SK-N-SH (cell line): ENCODE measurements at regions not wholly inside any gene's neighbourhood (a gene's known extent, or its start where the extent isn't known, plus 50 kb on each side); places are given as distances from the start of the nearest gene placed in this dataset.

ENCODE experiments used
- CTCF ChIA-PET: fragments of 300-600, 350-600 bp; formaldehyde crosslinking; extraction: SDS; loops from one replicate; lab custom pipeline; 2021; lab: Yijun Ruan, JAX
- POLR2A ChIA-PET: fragments of 350-600 bp; sonication (Branson Sonifier 250); formaldehyde crosslinking; extraction: SDS; loops from one replicate; lab custom pipeline; 2020; ENCODE audit warnings: antibody characterized with exemption, inconsistent platforms; lab: Yijun Ruan, JAX
- DNase-seq: peaks from one replicate; pipeline ENCODE4 v3.0.0; 2012
- H2AFZ ChIP-seq: fragments of 200-600 bp; sonication (generic); 2 replicates; pipeline ENCODE4 v1.8.1; 2016; ENCODE audit warnings: antibody characterized with exemption, mild to moderate bottlenecking, low read depth
- H3F3A ChIP-seq: fragments of 200-600 bp; sonication (generic); replicated peaks from 2 replicates; pipeline ENCODE3; 2016; ENCODE audit warnings: antibody characterized with exemption, mild to moderate bottlenecking; ENCODE audit not compliant: insufficient read depth
- H3K27ac ChIP-seq, 2 experiments: fragments of 200-500 bp in 1 of 2; fragments of 200-600 bp in 1 of 2; sonication (Bioruptor generic) in 1 of 2; sonication (generic), shearing (Covaris generic) in 1 of 2; 2 replicates each; pipeline versions ENCODE4 v1.5.1 to v1.6.1; 2014 to 2016; ENCODE audit warnings: low read depth in 2 of 2, inconsistent platforms in 1 of 2, low read length in 1 of 2, mild to moderate bottlenecking in 1 of 2, mixed read lengths in 1 of 2
- H3K27me3 ChIP-seq: fragments of 200-600 bp; sonication (generic), shearing (Covaris generic); 2 replicates; pipeline ENCODE4 v1.6.1; 2016; ENCODE audit warnings: mixed run types; ENCODE audit not compliant: insufficient read depth
- H3K36me3 ChIP-seq, 2 experiments: fragments of 200-500 bp in 1 of 2; fragments of 200-600 bp in 1 of 2; sonication (Bioruptor generic) in 1 of 2; sonication (generic) in 1 of 2; replicated peaks in 1 of 2; 2 replicates each; pipeline versions ENCODE3 to v1.5.1; 2014 to 2016; ENCODE audit warnings: low read length in 1 of 2, mild to moderate bottlenecking in 1 of 2; ENCODE audit not compliant: insufficient read depth in 2 of 2, control insufficient read depth in 1 of 2
- H3K4me1 ChIP-seq, 2 experiments: fragments of 200-500 bp in 1 of 2; fragments of 200-600 bp in 1 of 2; sonication (Bioruptor generic) in 1 of 2; sonication (generic), shearing (Covaris generic) in 1 of 2; 2 replicates each; pipeline versions ENCODE4 v1.5.1 to v1.6.1; 2014 to 2016; ENCODE audit warnings: low read depth in 1 of 2, low read length in 1 of 2, mixed run types in 1 of 2; ENCODE audit not compliant: insufficient read depth in 2 of 2, control insufficient read depth in 1 of 2
- H3K4me2 ChIP-seq: fragments of 200-600 bp; sonication (generic), shearing (Covaris generic); 2 replicates; pipeline ENCODE4 v1.6.1; 2017; ENCODE audit warnings: mixed run types
- H3K4me3 ChIP-seq, 2 experiments: fragments of 200-500 bp in 1 of 2; fragments of 200-600 bp in 1 of 2; sonication (Bioruptor generic) in 1 of 2; sonication (generic), shearing (Covaris generic) in 1 of 2; 2 replicates each; pipeline versions ENCODE4 v1.5.1 to v1.8.1; 2014 to 2016; ENCODE audit warnings: low read depth in 2 of 2, inconsistent platforms in 1 of 2, low read length in 1 of 2, mild to moderate bottlenecking in 1 of 2, mixed read lengths in 1 of 2, moderate library complexity in 1 of 2
- H3K79me2 ChIP-seq: fragments of 200-600 bp; sonication (generic); 2 replicates; pipeline ENCODE4 v1.8.1; 2017; ENCODE audit warnings: mild to moderate bottlenecking; ENCODE audit not compliant: insufficient read depth
- H3K9ac ChIP-seq: fragments of 200-600 bp; sonication (generic); 2 replicates; pipeline ENCODE4 v1.6.1; 2017; ENCODE audit warnings: mixed run types
- H3K9me2 ChIP-seq: fragments of 200-600 bp; sonication (generic); 2 replicates; pipeline ENCODE4 v1.6.1; 2017; ENCODE audit warnings: mixed run types
- H3K9me3 ChIP-seq: fragments of 200-600 bp; sonication (generic); 2 replicates; pipeline ENCODE4 v1.6.1; 2017; ENCODE audit warnings: mixed run types, mild to moderate bottlenecking, moderate library complexity
- H4K20me1 ChIP-seq: fragments of 200-600 bp; sonication (generic); 2 replicates; pipeline ENCODE4 v1.6.1; 2017; ENCODE audit warnings: mild to moderate bottlenecking, mixed run types; ENCODE audit not compliant: insufficient read depth
- CHD2 ChIP-seq: fragments of 150-350 bp; IDR thresholded peaks from 2 replicates; pipeline ENCODE4 v1.6.1; 2018; ENCODE audit warnings: low read length; ENCODE audit not compliant: partially characterized antibody
- ELF1 ChIP-seq: IDR thresholded peaks from 2 replicates; pipeline ENCODE4 v1.4.0; 2012
- EP300 ChIP-seq, 2 experiments: IDR thresholded peaks; 2 replicates each; pipeline versions ENCODE4 v1.4.0 to v1.6.1; 2012; ENCODE audit warnings: borderline replicate concordance in 1 of 2, low read depth in 1 of 2, low read length in 1 of 2
- FOSL2 ChIP-seq: IDR thresholded peaks from 2 replicates; pipeline ENCODE4 v1.4.0; 2012; ENCODE audit warnings: low read depth, mild to moderate bottlenecking, moderate library complexity, borderline replicate concordance
- FOXM1 ChIP-seq: IDR thresholded peaks from 2 replicates; pipeline ENCODE4 v1.4.0; 2012; ENCODE audit warnings: low read depth, mild to moderate bottlenecking
- IRF3 ChIP-seq: fragments of 150-350 bp; IDR thresholded peaks from 2 replicates; pipeline ENCODE4 v1.6.1; 2016; ENCODE audit warnings: mild to moderate bottlenecking, low read depth, low read length
- JUND ChIP-seq: IDR thresholded peaks from 2 replicates; pipeline ENCODE4 v1.4.0; 2012
- MAX ChIP-seq: IDR thresholded peaks from 2 replicates; pipeline ENCODE4 v1.4.0; 2012; ENCODE audit warnings: low read depth
- MXI1 ChIP-seq: IDR thresholded peaks from 2 replicates; pipeline ENCODE4 v1.6.1; 2012; ENCODE audit warnings: mild to moderate bottlenecking, low read depth, low read length, improper control_type of control experiment
- NFIC ChIP-seq: IDR thresholded peaks from 2 replicates; pipeline ENCODE4 v1.4.0; 2012; ENCODE audit warnings: borderline replicate concordance
- PBX3 ChIP-seq: IDR thresholded peaks from 2 replicates; pipeline ENCODE4; 2012
- POLR2AphosphoS5 ChIP-seq: IDR thresholded peaks from 2 replicates; pipeline ENCODE4 v1.6.1; 2012; ENCODE audit warnings: low read depth, low read length
- RAD21 ChIP-seq: IDR thresholded peaks from 2 replicates; pipeline ENCODE4 v1.6.1; 2012; ENCODE audit warnings: mild to moderate bottlenecking, low read length
- RCOR1 ChIP-seq: fragments of 150-350 bp; IDR thresholded peaks from 2 replicates; pipeline ENCODE4 v1.6.1; 2017; ENCODE audit warnings: antibody characterized with exemption, low read length
- RFX5 ChIP-seq: IDR thresholded peaks from 2 replicates; pipeline ENCODE4 v1.6.1; 2012; ENCODE audit warnings: mild to moderate bottlenecking, improper control_type of control experiment, low read length
- RXRA ChIP-seq: IDR thresholded peaks from 2 replicates; pipeline ENCODE4 v1.4.0; 2012; ENCODE audit warnings: low read depth, mild to moderate bottlenecking, borderline replicate concordance
- SIN3A ChIP-seq: IDR thresholded peaks from 2 replicates; pipeline ENCODE4 v1.6.1; 2012; ENCODE audit warnings: low read depth, mild to moderate bottlenecking, low read length, moderate library complexity, borderline replicate concordance
- SMC3 ChIP-seq: IDR thresholded peaks from 2 replicates; pipeline ENCODE4 v1.6.1; 2012; ENCODE audit warnings: low read depth, low read length, improper control_type of control experiment
- TCF12 ChIP-seq: IDR thresholded peaks from 2 replicates; pipeline ENCODE4 v1.4.0; 2012
- TEAD4 ChIP-seq: IDR thresholded peaks from 2 replicates; pipeline ENCODE4 v1.4.0; 2012; ENCODE audit warnings: mild to moderate bottlenecking, borderline replicate concordance; ENCODE audit not compliant: insufficient read depth
- USF2 ChIP-seq: fragments of 150-350 bp; IDR thresholded peaks from 2 replicates; pipeline ENCODE4 v1.6.1; 2017; ENCODE audit warnings: antibody characterized with exemption, low read length, low read depth, borderline replicate concordance
- WGBS: methylation state at CpG from one replicate; pipeline ENCODE4 v1.1.6; 2017; ENCODE audit warnings: low lambda C conversion rate; 5-methylcytosine and 5-hydroxymethylcytosine counted together
- TF ChIP-seq, protein P1 (sequence below): IDR thresholded peaks from 2 replicates; pipeline ENCODE4 v1.4.0; 2012; ENCODE audit warnings: low read depth, borderline replicate concordance
- TF ChIP-seq, protein P2 (sequence below): fragments of 200-600 bp; sonication (generic); IDR thresholded peaks from 2 replicates; pipeline ENCODE4 v1.6.1; 2017; ENCODE audit warnings: antibody characterized with exemption, mild to moderate bottlenecking, moderate library complexity

- Histone ChIP-seq H2AFZ (no peak overlapping the region), H3K36me3 (no peaks in the 10 kb centered on the region), H3F3A (no peaks in the 10 kb centered on the region), H3K9me3 (no peaks in the 10 kb centered on the region), H3K4me3 (no peak overlapping the region), H3K9me2 (0 out of 2 replicates have a peak, but pooled peaks cover 4% of the 10 kb centered on the region), H3K9ac (no peak overlapping the region), H3K27ac (no peak overlapping the region), H4K20me1 (no peaks in the 10 kb centered on the region), H3K79me2 (no peaks in the 10 kb centered on the region), H3K4me1 (no peaks in the 10 kb centered on the region; a peak in 1 of 4 replicates), H3K27me3 (no peaks in the 10 kb centered on the region), H3K4me2 (no peak overlapping the region)
- DNase-seq, result no peak
- ChIA-PET CTCF (no interaction called here), POLR2A (no interaction called here)
- TF ChIP-seq, protein P1, sequence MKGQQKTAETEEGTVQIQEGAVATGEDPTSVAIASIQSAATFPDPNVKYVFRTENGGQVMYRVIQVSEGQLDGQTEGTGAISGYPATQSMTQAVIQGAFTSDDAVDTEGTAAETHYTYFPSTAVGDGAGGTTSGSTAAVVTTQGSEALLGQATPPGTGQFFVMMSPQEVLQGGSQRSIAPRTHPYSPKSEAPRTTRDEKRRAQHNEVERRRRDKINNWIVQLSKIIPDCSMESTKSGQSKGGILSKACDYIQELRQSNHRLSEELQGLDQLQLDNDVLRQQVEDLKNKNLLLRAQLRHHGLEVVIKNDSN, result no peak
- TF ChIP-seq POLR2AphosphoS5 (no peak), RXRA (no peak), SIN3A (no peak), FOXM1 (no peak), FOSL2 (no peak), RAD21 (no peak), MAX (no peak), NFIC (no peak), TCF12 (no peak), SMC3 (no peak), RFX5 (no peak), MXI1 (no peak), CHD2 (no peak), ELF1 (no peak), TEAD4 (no peak), EP300 (IDR thresholded peaks at IDR 0.05; ENCODE audit: borderline replicate concordance in 1 of 2, low read depth in 1 of 2, low read length in 1 of 2) (no peak), JUND (no peak), IRF3 (no peak)
- 46% methylated on average over 4 of the region's 4 CpGs for WGBS
Observed at GRCh38 chr6:68134796-68135195, 500.3 kb upstream of the ADGRB3 start.

DNA sequence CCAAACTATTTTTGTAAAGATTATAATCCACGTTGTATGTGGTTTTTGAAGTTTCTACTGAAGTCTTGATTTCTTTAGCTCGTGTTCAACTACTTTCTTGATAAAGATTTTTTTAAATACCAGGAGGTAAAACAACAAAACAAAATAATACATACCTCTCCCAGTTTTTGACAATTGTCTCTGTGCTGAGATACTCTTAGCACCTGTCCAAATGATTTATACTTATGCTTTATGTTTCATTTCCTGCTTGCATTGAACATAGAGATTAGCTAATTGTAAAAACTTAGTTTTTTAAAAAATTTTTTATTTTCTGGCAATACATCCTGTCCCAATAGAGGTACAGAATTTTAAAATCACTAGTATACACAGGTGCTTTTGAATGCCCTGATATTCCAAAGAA is 506.9 kb upstream of the ADGRB3 start:
- Histone ChIP-seq H2AFZ (no peak overlapping the region), H3K4me1 (no peaks in the 10 kb centered on the region), H3K27me3 (no peaks in the 10 kb centered on the region), H3F3A (no peaks in the 10 kb centered on the region), H3K36me3 (no peaks in the 10 kb centered on the region), H3K4me2 (no peak overlapping the region), H3K9ac (no peak overlapping the region), H3K9me3 (0 out of 2 replicates have a peak, but pooled peaks cover 2% of the 10 kb centered on the region), H3K27ac (no peak overlapping the region), H3K79me2 (no peaks in the 10 kb centered on the region), H4K20me1 (no peaks in the 10 kb centered on the region), H3K4me3 (no peak overlapping the region), H3K9me2 (0 out of 2 replicates have a peak, but pooled peaks cover 4% of the 10 kb centered on the region)
- CTCF ChIA-PET, result no interaction called here
- TF ChIP-seq PBX3 (no peak), RXRA (no peak), POLR2AphosphoS5 (no peak), MXI1 (no peak), RCOR1 (no peak), USF2 (no peak), EP300 (IDR thresholded peaks at IDR 0.05; ENCODE audit: borderline replicate concordance in 1 of 2, low read depth in 1 of 2, low read length in 1 of 2) (no peak), ELF1 (no peak), RFX5 (no peak)
- TF ChIP-seq, protein P2, sequence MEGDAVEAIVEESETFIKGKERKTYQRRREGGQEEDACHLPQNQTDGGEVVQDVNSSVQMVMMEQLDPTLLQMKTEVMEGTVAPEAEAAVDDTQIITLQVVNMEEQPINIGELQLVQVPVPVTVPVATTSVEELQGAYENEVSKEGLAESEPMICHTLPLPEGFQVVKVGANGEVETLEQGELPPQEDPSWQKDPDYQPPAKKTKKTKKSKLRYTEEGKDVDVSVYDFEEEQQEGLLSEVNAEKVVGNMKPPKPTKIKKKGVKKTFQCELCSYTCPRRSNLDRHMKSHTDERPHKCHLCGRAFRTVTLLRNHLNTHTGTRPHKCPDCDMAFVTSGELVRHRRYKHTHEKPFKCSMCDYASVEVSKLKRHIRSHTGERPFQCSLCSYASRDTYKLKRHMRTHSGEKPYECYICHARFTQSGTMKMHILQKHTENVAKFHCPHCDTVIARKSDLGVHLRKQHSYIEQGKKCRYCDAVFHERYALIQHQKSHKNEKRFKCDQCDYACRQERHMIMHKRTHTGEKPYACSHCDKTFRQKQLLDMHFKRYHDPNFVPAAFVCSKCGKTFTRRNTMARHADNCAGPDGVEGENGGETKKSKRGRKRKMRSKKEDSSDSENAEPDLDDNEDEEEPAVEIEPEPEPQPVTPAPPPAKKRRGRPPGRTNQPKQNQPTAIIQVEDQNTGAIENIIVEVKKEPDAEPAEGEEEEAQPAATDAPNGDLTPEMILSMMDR, result no peak
- POLR2A ChIA-PET, result no interaction called here
- WGBS, result 32% methylated on average over 2 of the region's 2 CpGs
- no peak for DNase-seq
